HFFc6 (cell line): ENCODE measurements at regions not wholly inside any gene's neighbourhood (a gene's known extent, or its start where the extent isn't known, plus 50 kb on each side); places are given as distances from the start of the nearest gene placed in this dataset.

Experiments used
- DNase-seq: peaks from one replicate; pipeline ENCODE4 v3.0.0-alpha.2; 2018
- H3K27ac Mint-ChIP-seq: 2 replicates; pipeline ENCODE4 v1.8.0; 2020; ENCODE audit warnings: mild to moderate bottlenecking, mixed read lengths
- H3K27me3 Mint-ChIP-seq: 2 replicates; pipeline ENCODE4 v1.8.0; 2021; ENCODE audit warnings: mild to moderate bottlenecking, moderate library complexity, mixed read lengths; ENCODE audit not compliant: insufficient read depth
- H3K36me3 Mint-ChIP-seq: 2 replicates; pipeline ENCODE4 v1.8.0; 2021; ENCODE audit warnings: low read depth, mixed read lengths
- H3K4me1 Mint-ChIP-seq: 2 replicates; pipeline ENCODE4 v1.8.0; 2020; ENCODE audit warnings: low read depth, mixed read lengths
- H3K4me3 Mint-ChIP-seq: 2 replicates; pipeline ENCODE4 v1.8.0; 2020; ENCODE audit warnings: mild to moderate bottlenecking, moderate library complexity, mixed read lengths
- H3K9me3 Mint-ChIP-seq: 2 replicates; pipeline ENCODE4 v1.8.0; 2020; ENCODE audit warnings: mild to moderate bottlenecking, mixed read lengths
- CTCF ChIP-seq: fragments of 200-600 bp; sonication (generic); IDR thresholded peaks from 2 replicates; pipeline ENCODE4 v1.5.0; 2021; ENCODE audit warnings: antibody characterized with exemption, mild to moderate bottlenecking

- H3K27me3 Mint-ChIP-seq = peaks cover 7% of the 10 kb centered on the region
- H3K4me3 Mint-ChIP-seq = no peak overlapping the region
- H3K27ac Mint-ChIP-seq = no peak overlapping the region
- no peak for TF ChIP-seq CTCF
- H3K36me3 Mint-ChIP-seq = no peaks in the 10 kb centered on the region
- no peak for DNase-seq
- no peaks in the 10 kb centered on the region for H3K9me3 Mint-ChIP-seq
- no peaks in the 10 kb centered on the region for H3K4me1 Mint-ChIP-seq
These were observed 237.5 kb upstream of the KLF3 start for GRCh38 chr4:38426532-38426931.

GRCh38 chr4:38430841-38431240 lies 233.2 kb upstream of the KLF3 start:
- no peak for DNase-seq
- no peak for TF ChIP-seq CTCF
- Mint-ChIP-seq H3K36me3 (no peaks in the 10 kb centered on the region), H3K27me3 (peaks cover 6% of the 10 kb centered on the region), H3K27ac (no peak overlapping the region), H3K4me1 (no peaks in the 10 kb centered on the region), H3K9me3 (no peaks in the 10 kb centered on the region; the same call in 1 of the 2 replicates), H3K4me3 (no peak overlapping the region)

GRCh38 chr4:38442073-38442788 lies 221.8 kb upstream of the KLF3 start:
- Mint-ChIP-seq H3K4me3 (no peak overlapping the region), H3K36me3 (no peaks in the 10 kb centered on the region), H3K9me3 (peaks cover 5% of the 10 kb centered on the region; the same call in 1 of the 2 replicates), H3K27ac (no peak overlapping the region), H3K27me3 (peaks cover 6% of the 10 kb centered on the region), H3K4me1 (no peaks in the 10 kb centered on the region)
- TF ChIP-seq CTCF = no peak
- DNase-seq = no peak

GRCh38 chr4:38449506-38450174 lies 214.4 kb upstream of the KLF3 start:
- H3K27ac Mint-ChIP-seq = no peak overlapping the region
- H3K4me1 Mint-ChIP-seq = no peaks in the 10 kb centered on the region
- no peaks in the 10 kb centered on the region for H3K9me3 Mint-ChIP-seq
- DNase-seq = peak; percentile 11
- H3K27me3 Mint-ChIP-seq = peaks cover 23% of the 10 kb centered on the region
- H3K36me3 Mint-ChIP-seq = no peaks in the 10 kb centered on the region
- no peak overlapping the region for H3K4me3 Mint-ChIP-seq
- no peak for TF ChIP-seq CTCF

- no peak for DNase-seq
- TF ChIP-seq CTCF = no peak
- Mint-ChIP-seq H3K4me1 (no peaks in the 10 kb centered on the region), H3K27ac (no peak overlapping the region), H3K9me3 (no peaks in the 10 kb centered on the region), H3K4me3 (no peak overlapping the region), H3K27me3 (peaks cover 21% of the 10 kb centered on the region), H3K36me3 (no peaks in the 10 kb centered on the region)
These were observed 212.0 kb upstream of the KLF3 start for GRCh38 chr4:38452009-38452408.
